CD14-positive monocyte (primary cell): ENCODE measurements at regions not wholly inside any gene's neighbourhood (a gene's known extent, or its start where the extent isn't known, plus 50 kb on each side); places are given as distances from the start of the nearest gene placed in this dataset.

Experiments used
- DNase-seq, 3 donors: peaks; one replicate each; pipeline ENCODE4 v3.0.0-alpha.2; 2011 to 2022
- H2AFZ ChIP-seq: 2 replicates; pipeline ENCODE4 v1.6.0; 2012; ENCODE audit warnings: mild to moderate bottlenecking, low read depth, low read length, inconsistent platforms; ENCODE audit not compliant: insufficient read depth, poor library complexity, severe bottlenecking
- H3K27ac ChIP-seq, 2 donors: 1 replicate in 1 of 2; 2 replicates in 1 of 2; pipeline ENCODE4 v1.5.1; 2012 to 2013; ENCODE audit warnings: low read length in 2 of 2, control low read depth in 1 of 2, inconsistent platforms in 1 of 2, low read depth in 1 of 2, mild to moderate bottlenecking in 1 of 2
- H3K27me3 ChIP-seq, 2 donors: one replicate each; pipeline versions ENCODE4 v1.6.0 to v1.6.1; 2011 to 2013; ENCODE audit warnings: low read length in 2 of 2; ENCODE audit not compliant: control insufficient read depth in 2 of 2, insufficient read depth in 2 of 2
- H3K36me3 ChIP-seq, 2 donors: replicated peaks in 1 of 2; 1 replicate in 1 of 2; 2 replicates in 1 of 2; pipeline versions ENCODE4 v1.5.1 to v1.6.1; 2012 to 2013; ENCODE audit warnings: low read length in 2 of 2, control low read depth in 1 of 2, inconsistent platforms in 1 of 2, mild to moderate bottlenecking in 1 of 2; ENCODE audit not compliant: insufficient read depth in 2 of 2, control insufficient read depth in 1 of 2
- H3K4me1 ChIP-seq, 2 donors: 1 replicate in 1 of 2; 2 replicates in 1 of 2; pipeline versions ENCODE4 v1.5.1 to v1.6.1; 2012 to 2013; ENCODE audit warnings: low read length in 2 of 2, control low read depth in 1 of 2, inconsistent platforms in 1 of 2, mild to moderate bottlenecking in 1 of 2, moderate library complexity in 1 of 2; ENCODE audit not compliant: insufficient read depth in 2 of 2, control insufficient read depth in 1 of 2
- H3K4me2 ChIP-seq: replicated peaks from 2 replicates; pipeline ENCODE3; 2012; ENCODE audit warnings: low read length, moderate library complexity, mild to moderate bottlenecking; ENCODE audit not compliant: poor library complexity, severe bottlenecking; ENCODE audit errors: extremely low read depth
- H3K4me3 ChIP-seq, 3 experiments: fragments of 200-600 bp in 1 of 3; sonication (generic) in 1 of 3; replicated peaks in 1 of 3; 1 replicate in 2 of 3; 2 replicates in 1 of 3; pipeline ENCODE4 v1.5.1; 2011 to 2013; ENCODE audit warnings: low read length in 3 of 3, mild to moderate bottlenecking in 3 of 3, control low read depth in 2 of 3, low read depth in 2 of 3, inconsistent platforms in 1 of 3, moderate library complexity in 1 of 3
- H3K79me2 ChIP-seq: 2 replicates; pipeline ENCODE4 v1.6.0; 2012; ENCODE audit warnings: mild to moderate bottlenecking, control low read depth, inconsistent platforms, low read length, moderate library complexity; ENCODE audit not compliant: insufficient read depth
- H3K9ac ChIP-seq: 2 replicates; pipeline ENCODE4 v1.6.0; 2017; ENCODE audit warnings: low read length, mild to moderate bottlenecking; ENCODE audit not compliant: insufficient read depth, poor library complexity, severe bottlenecking
- H3K9me3 ChIP-seq, 2 donors: replicated peaks in 1 of 2; 1 replicate in 1 of 2; 2 replicates in 1 of 2; pipeline versions ENCODE4 v1.5.1 to v1.6.1; 2012 to 2013; ENCODE audit warnings: low read length in 2 of 2, control low read depth in 1 of 2; ENCODE audit not compliant: control insufficient read depth in 1 of 2, insufficient read depth in 1 of 2
- H4K20me1 ChIP-seq: 2 replicates; pipeline ENCODE4 v1.6.0; 2012; ENCODE audit warnings: mild to moderate bottlenecking, low read length, control low read depth, moderate library complexity; ENCODE audit not compliant: insufficient read depth
- H3K27ac Mint-ChIP-seq, 7 donors: one replicate each; pipeline ENCODE4 v1.8.0; 2020; ENCODE audit warnings: mild to moderate bottlenecking in 7 of 7, mixed read lengths in 7 of 7, moderate library complexity in 6 of 7, inconsistent platforms in 2 of 7
- H3K27me3 Mint-ChIP-seq, 3 donors: one replicate each; pipeline ENCODE4 v1.8.0; 2021 to 2022; ENCODE audit warnings: low read depth in 3 of 3, mild to moderate bottlenecking in 3 of 3, mixed read lengths in 3 of 3, moderate library complexity in 3 of 3, inconsistent platforms in 1 of 3
- H3K36me3 Mint-ChIP-seq, 2 donors: one replicate each; pipeline ENCODE4 v1.8.0; 2020; ENCODE audit warnings: mixed read lengths in 2 of 2, inconsistent platforms in 1 of 2, mild to moderate bottlenecking in 1 of 2
- H3K4me1 Mint-ChIP-seq: one replicate; pipeline ENCODE4 v1.8.0; 2020; ENCODE audit warnings: mild to moderate bottlenecking, mixed read lengths
- H3K4me3 Mint-ChIP-seq, 2 donors: one replicate each; pipeline ENCODE4 v1.8.0; 2020; ENCODE audit warnings: mild to moderate bottlenecking in 2 of 2, mixed read lengths in 2 of 2, moderate library complexity in 1 of 2
- H3K9me3 Mint-ChIP-seq, 7 donors: one replicate each; pipeline ENCODE4 v1.8.0; 2020 to 2022; ENCODE audit warnings: mixed read lengths in 7 of 7, mild to moderate bottlenecking in 6 of 7, moderate library complexity in 6 of 7, inconsistent platforms in 2 of 7
- CTCF ChIP-seq: fragments of 200-600 bp; IDR thresholded peaks from one replicate; pipeline ENCODE4 v1.8.0; 2022; ENCODE audit warnings: antibody characterized with exemption, mild to moderate bottlenecking
- WGBS: methylation state at CpG from one replicate; pipeline ENCODE4 v1.1.5; 2013; ENCODE audit warnings: missing lambda C conversion rate; ENCODE audit not compliant: insufficient coverage; 5-methylcytosine and 5-hydroxymethylcytosine counted together
- intact Hi-C, 2 donors: fragments of 100-400 bp; cut with micrococcal nuclease; formaldehyde crosslinking; loops; one replicate each; pipeline versions ENCODE4 v1.15.0 to v1.15.1; 2023

DNA sequence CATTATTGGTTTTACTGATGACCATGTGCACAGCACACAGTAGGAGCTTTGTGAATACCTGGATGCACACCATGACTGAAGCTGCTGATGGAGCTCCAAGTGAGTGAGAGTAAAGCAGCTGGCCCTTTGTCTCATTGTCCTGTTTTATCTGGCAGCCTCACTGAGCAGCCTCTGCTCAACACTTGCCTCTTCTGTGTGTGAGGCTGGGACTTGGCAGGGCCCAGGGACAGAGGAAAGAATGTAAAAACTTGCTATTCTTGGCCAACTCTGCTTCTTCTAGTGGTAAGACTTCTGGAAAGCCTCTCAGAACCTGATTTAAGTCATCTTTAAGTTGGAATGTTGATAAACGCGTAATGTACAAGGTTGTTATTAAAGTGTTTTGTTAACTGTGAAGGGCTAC, 61.4 kb downstream of the BEX1 start:
- Histone ChIP-seq H3K4me3 (no peak overlapping the region), H3K27ac (no peak overlapping the region), H3K36me3 (no peaks in the 10 kb centered on the region), H3K79me2 (no peaks in the 10 kb centered on the region), H3K9ac (no peak overlapping the region), H3K4me1 (no peaks in the 10 kb centered on the region), H3K27me3 (no peaks in the 10 kb centered on the region), H4K20me1 (no peaks in the 10 kb centered on the region), H3K9me3 (no peaks in the 10 kb centered on the region), H3K4me2 (no peak overlapping the region), H2AFZ (no peak overlapping the region)
- DNase-seq = no peak
- H3K36me3 Mint-ChIP-seq = no peaks in the 10 kb centered on the region
- peaks cover 0 to 10% (median 2%) of the 10 kb centered on the region in 3 donors for H3K27me3 Mint-ChIP-seq
- no peak for TF ChIP-seq CTCF
- peaks cover 0 to 2% (median 0%) of the 10 kb centered on the region in 7 donors for H3K9me3 Mint-ChIP-seq
- no peak overlapping the region for H3K4me3 Mint-ChIP-seq
- H3K27ac Mint-ChIP-seq = no peak overlapping the region
- intact Hi-C loops = no loop called here
- H3K4me1 Mint-ChIP-seq = peaks cover 4% of the 10 kb centered on the region
- WGBS = no CpG with 5 or more reads among the region's 2 CpGs
